Osteoblast (primary cell): ENCODE measurements at regions not wholly inside any gene's neighbourhood (a gene's known extent, or its start where the extent isn't known, plus 50 kb on each side); places are given as distances from the start of the nearest gene placed in this dataset.

ENCODE experiments used
- DNase-seq: peaks from one replicate; pipeline ENCODE4 v3.0.0; 2011; ENCODE audit warnings: low spot score, mixed read lengths; ENCODE audit not compliant: insufficient read length; ENCODE audit errors: missing footprints
- H2AFZ ChIP-seq: 2 replicates; pipeline ENCODE4 v1.6.0; 2011; ENCODE audit warnings: mild to moderate bottlenecking, low read length
- H3K27ac ChIP-seq: 2 replicates; pipeline ENCODE4 v1.5.1; 2011; ENCODE audit warnings: mild to moderate bottlenecking, low read depth, low read length, moderate library complexity
- H3K27me3 ChIP-seq: 2 replicates; pipeline ENCODE4 v1.6.0; 2012; ENCODE audit warnings: mild to moderate bottlenecking, control low read depth, inconsistent platforms, low read length, moderate library complexity; ENCODE audit not compliant: insufficient read depth
- H3K36me3 ChIP-seq: 2 replicates; pipeline ENCODE4 v1.5.1; 2011; ENCODE audit warnings: mild to moderate bottlenecking, low read length, control low read depth, moderate library complexity; ENCODE audit not compliant: insufficient read depth
- H3K4me1 ChIP-seq: 2 replicates; pipeline ENCODE4 v1.5.1; 2011; ENCODE audit warnings: mild to moderate bottlenecking, low read length, control low read depth, moderate library complexity; ENCODE audit not compliant: insufficient read depth
- H3K4me2 ChIP-seq: 2 replicates; pipeline ENCODE4 v1.6.0; 2011; ENCODE audit warnings: mild to moderate bottlenecking, low read length; ENCODE audit not compliant: insufficient read depth
- H3K4me3 ChIP-seq: fragments of 200-600 bp; sonication (generic); 3 replicates; pipeline ENCODE4 v1.5.1; 2012; ENCODE audit warnings: mild to moderate bottlenecking, low read length, inconsistent platforms; ENCODE audit not compliant: insufficient read depth
- H3K79me2 ChIP-seq: 2 replicates; pipeline ENCODE4 v1.6.0; 2012; ENCODE audit warnings: mild to moderate bottlenecking, low read length, control low read depth, inconsistent platforms; ENCODE audit not compliant: insufficient read depth
- H3K9me3 ChIP-seq: 2 replicates; pipeline ENCODE4 v1.5.1; 2011; ENCODE audit warnings: low read depth, low read length, control low read depth
- H4K20me1 ChIP-seq: 2 replicates; pipeline ENCODE4 v1.6.0; 2012; ENCODE audit warnings: mild to moderate bottlenecking, low read length, control low read depth; ENCODE audit not compliant: insufficient read depth
- TF ChIP-seq, protein P1 (sequence below): IDR thresholded peaks from 2 replicates; pipeline ENCODE4 v1.5.1; 2011; ENCODE audit warnings: mild to moderate bottlenecking, low read depth, low read length, moderate library complexity; ENCODE audit errors: extremely low read depth

DNA sequence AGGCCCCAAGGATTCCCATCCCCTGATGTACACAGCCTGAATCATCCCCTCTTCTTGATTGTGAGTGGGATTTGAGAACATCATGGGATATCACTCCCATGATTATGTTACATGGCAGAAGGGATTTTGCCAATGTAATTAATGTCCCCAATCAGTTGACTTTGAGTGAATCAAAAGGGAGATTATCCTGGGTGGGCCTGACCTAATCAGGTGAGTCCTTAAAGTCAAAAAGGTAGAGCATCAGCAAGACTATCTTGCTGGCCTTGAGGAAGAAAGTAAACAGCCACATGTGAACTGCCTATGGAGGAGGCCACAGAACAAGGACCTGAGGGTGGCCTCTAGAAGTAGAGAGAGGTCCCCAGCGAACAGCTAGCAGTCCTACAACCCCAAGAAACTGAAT is 203.1 kb upstream of the ATP6AP2 start:
- Histone ChIP-seq H3K9me3 (no peaks in the 10 kb centered on the region), H3K4me2 (no peak overlapping the region), H3K36me3 (no peaks in the 10 kb centered on the region), H2AFZ (no peak overlapping the region), H3K27ac (no peak overlapping the region), H4K20me1 (no peaks in the 10 kb centered on the region), H3K27me3 (peaks cover 9% of the 10 kb centered on the region), H3K4me3 (no peak overlapping the region), H3K79me2 (no peaks in the 10 kb centered on the region), H3K4me1 (no peaks in the 10 kb centered on the region)
- DNase-seq, result no peak
- TF ChIP-seq, protein P1, sequence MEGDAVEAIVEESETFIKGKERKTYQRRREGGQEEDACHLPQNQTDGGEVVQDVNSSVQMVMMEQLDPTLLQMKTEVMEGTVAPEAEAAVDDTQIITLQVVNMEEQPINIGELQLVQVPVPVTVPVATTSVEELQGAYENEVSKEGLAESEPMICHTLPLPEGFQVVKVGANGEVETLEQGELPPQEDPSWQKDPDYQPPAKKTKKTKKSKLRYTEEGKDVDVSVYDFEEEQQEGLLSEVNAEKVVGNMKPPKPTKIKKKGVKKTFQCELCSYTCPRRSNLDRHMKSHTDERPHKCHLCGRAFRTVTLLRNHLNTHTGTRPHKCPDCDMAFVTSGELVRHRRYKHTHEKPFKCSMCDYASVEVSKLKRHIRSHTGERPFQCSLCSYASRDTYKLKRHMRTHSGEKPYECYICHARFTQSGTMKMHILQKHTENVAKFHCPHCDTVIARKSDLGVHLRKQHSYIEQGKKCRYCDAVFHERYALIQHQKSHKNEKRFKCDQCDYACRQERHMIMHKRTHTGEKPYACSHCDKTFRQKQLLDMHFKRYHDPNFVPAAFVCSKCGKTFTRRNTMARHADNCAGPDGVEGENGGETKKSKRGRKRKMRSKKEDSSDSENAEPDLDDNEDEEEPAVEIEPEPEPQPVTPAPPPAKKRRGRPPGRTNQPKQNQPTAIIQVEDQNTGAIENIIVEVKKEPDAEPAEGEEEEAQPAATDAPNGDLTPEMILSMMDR, result no peak

DNA sequence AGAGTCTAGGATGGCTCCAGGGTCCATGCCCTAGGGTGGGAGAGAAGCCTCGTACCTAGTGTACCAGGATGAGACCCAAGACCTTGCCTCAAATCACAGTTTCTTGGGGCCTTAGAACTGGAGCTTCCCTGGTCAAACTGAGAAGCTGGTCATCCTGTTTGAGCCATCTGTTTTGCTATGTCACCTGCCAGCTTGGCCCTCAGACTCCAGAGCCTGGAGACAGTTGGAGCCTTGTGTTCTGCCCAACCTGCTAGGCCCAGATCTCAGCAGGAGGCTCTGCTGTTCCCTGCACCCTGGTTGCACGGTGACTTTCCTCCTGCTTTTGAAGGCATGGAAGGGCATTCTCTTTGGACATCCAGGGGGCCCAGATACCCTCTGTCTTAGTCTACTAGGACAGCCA is 206.3 kb upstream of the ATP6AP2 start:
- no peak overlapping the region for H3K4me3 ChIP-seq
- no peak overlapping the region for H3K27ac ChIP-seq
- H3K4me1 ChIP-seq, result no peaks in the 10 kb centered on the region
- H3K27me3 ChIP-seq, result peaks cover 7% of the 10 kb centered on the region
- H3K79me2 ChIP-seq, result no peaks in the 10 kb centered on the region
- H2AFZ ChIP-seq, result no peak overlapping the region
- TF ChIP-seq, protein P1, result no peak
- no peaks in the 10 kb centered on the region for H4K20me1 ChIP-seq
- no peaks in the 10 kb centered on the region for H3K36me3 ChIP-seq
- no peaks in the 10 kb centered on the region for H3K9me3 ChIP-seq
- H3K4me2 ChIP-seq, result no peak overlapping the region
- no peak for DNase-seq

DNA sequence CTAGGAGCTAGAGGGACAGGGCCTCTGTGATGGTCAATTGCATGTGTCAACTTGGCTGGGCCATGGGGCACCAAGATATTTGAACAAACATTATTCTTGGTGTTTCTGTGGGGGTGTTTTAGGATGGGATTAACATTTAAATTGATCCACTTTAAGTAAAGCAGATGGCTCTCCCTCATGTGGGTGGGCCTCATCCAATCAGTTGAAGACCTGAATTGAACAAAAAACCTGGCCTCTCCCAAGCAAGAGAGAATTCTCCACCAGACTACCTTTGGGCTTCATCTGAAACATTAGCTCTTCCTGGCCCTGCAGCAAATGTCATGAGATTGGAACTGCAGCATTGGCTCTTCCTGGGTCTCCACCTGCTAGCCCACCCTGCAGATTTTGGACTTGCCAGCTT is 207.1 kb upstream of the ATP6AP2 start:
- no peaks in the 10 kb centered on the region for H4K20me1 ChIP-seq
- no peaks in the 10 kb centered on the region for H3K79me2 ChIP-seq
- TF ChIP-seq, protein P1, result no peak
- peaks cover 12% of the 10 kb centered on the region for H3K27me3 ChIP-seq
- no peak overlapping the region for H3K4me2 ChIP-seq
- no peaks in the 10 kb centered on the region for H3K4me1 ChIP-seq
- no peaks in the 10 kb centered on the region for H3K36me3 ChIP-seq
- no peak overlapping the region for H3K27ac ChIP-seq
- no peak for DNase-seq
- no peaks in the 10 kb centered on the region for H3K9me3 ChIP-seq
- H2AFZ ChIP-seq, result no peak overlapping the region
- no peak overlapping the region for H3K4me3 ChIP-seq

DNA sequence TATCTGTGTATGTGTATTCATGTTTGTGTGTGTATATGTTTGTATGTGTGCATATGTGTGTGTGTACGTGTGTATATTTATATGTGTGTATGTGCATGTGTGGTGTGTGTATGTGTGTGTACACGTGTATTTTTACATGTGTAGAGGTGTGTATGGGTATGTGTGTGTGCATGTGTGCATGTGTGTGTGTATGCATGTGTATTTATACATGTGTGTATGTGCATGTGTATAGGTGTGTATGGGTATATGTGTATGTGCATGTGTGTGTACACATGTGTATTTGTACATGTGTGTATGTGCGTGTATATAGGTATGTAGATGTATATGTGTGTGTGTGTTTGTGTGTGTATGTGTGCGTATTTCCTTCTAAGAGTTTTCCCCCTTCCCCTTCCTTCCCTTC is 207.7 kb upstream of the ATP6AP2 start:
- H3K79me2 ChIP-seq, result no peaks in the 10 kb centered on the region
- H3K27me3 ChIP-seq, result peaks cover 15% of the 10 kb centered on the region
- no peaks in the 10 kb centered on the region for H3K9me3 ChIP-seq
- H2AFZ ChIP-seq, result no peak overlapping the region
- H4K20me1 ChIP-seq, result no peaks in the 10 kb centered on the region
- H3K4me1 ChIP-seq, result no peaks in the 10 kb centered on the region
- no peak for DNase-seq
- H3K36me3 ChIP-seq, result no peaks in the 10 kb centered on the region
- TF ChIP-seq, protein P1, result no peak
- no peak overlapping the region for H3K4me3 ChIP-seq
- H3K27ac ChIP-seq, result no peak overlapping the region
- H3K4me2 ChIP-seq, result no peak overlapping the region
